Tibial nerve (tissue), 4 donors: ENCODE measurements at regions not wholly inside any gene's neighbourhood (a gene's known extent, or its start where the extent isn't known, plus 50 kb on each side); places are given as distances from the start of the nearest gene placed in this dataset.

Experiments
- DNase-seq, 2 donors: peaks; one replicate each; pipeline ENCODE4 v3.0.0-alpha.2; 2019; ENCODE audit warnings: low spot score in 2 of 2
- H3K27ac ChIP-seq, 4 donors: fragments of 200-600 bp; sonication (generic) in 3 of 4; one replicate each; pipeline ENCODE4 v1.5.1; 2017 to 2019; ENCODE audit warnings: mild to moderate bottlenecking in 1 of 4
- H3K27me3 ChIP-seq, 2 donors: fragments of 200-600 bp; sonication (generic) in 1 of 2; one replicate each; pipeline versions ENCODE4 v1.5.1 to v1.6.0; 2017 to 2019
- H3K36me3 ChIP-seq, 3 donors: fragments of 200-600 bp; sonication (generic); one replicate each; pipeline ENCODE4 v1.5.1; 2018 to 2019
- H3K4me1 ChIP-seq, 4 donors: fragments of 200-600 bp; sonication (generic) in 3 of 4; one replicate each; pipeline ENCODE4 v1.5.1; 2017 to 2019
- H3K4me3 ChIP-seq, 4 donors: fragments of 200-600 bp; sonication (generic) in 3 of 4; one replicate each; pipeline ENCODE4 v1.5.1; 2017 to 2019; ENCODE audit warnings: mild to moderate bottlenecking in 1 of 4, moderate library complexity in 1 of 4
- H3K9me3 ChIP-seq, 4 donors: fragments of 200-600 bp; sonication (generic) in 3 of 4; one replicate each; pipeline ENCODE4 v1.5.1; 2017 to 2019
- EP300 ChIP-seq, 2 donors: sonication (generic); formaldehyde crosslinking; IDR thresholded peaks; one replicate each; pipeline ENCODE4 v1.6.1; 2017; ENCODE audit warnings: antibody characterized with exemption in 2 of 2, mild to moderate bottlenecking in 1 of 2
- POLR2A ChIP-seq, 2 donors: fragments of 450-650 bp; IDR thresholded peaks; one replicate each; pipeline ENCODE4 v1.6.1; 2017; ENCODE audit warnings: antibody characterized with exemption in 2 of 2, mild to moderate bottlenecking in 2 of 2, moderate library complexity in 2 of 2
- WGBS, 2 donors: methylation state at CpG; one replicate each; pipeline ENCODE4 v1.1.5; 2018; 5-methylcytosine and 5-hydroxymethylcytosine counted together
- TF ChIP-seq, protein P1 (sequence below), 5 experiments: fragments of 200-600 bp in 3 of 5; fragments of 450-650 bp in 2 of 5; sonication (generic) in 3 of 5; IDR thresholded peaks; one replicate each; pipeline ENCODE4 v1.5.1; 2016 to 2019; ENCODE audit warnings: antibody characterized with exemption in 5 of 5, mild to moderate bottlenecking in 3 of 5, moderate library complexity in 2 of 5

- H3K9me3 ChIP-seq: no peaks in the 10 kb centered on the region
- 74 to 94% methylated on average over 1 of the region's 1 CpG for WGBS, 2 donors
- H3K27me3 ChIP-seq: no peaks in the 10 kb centered on the region
- no peaks in the 10 kb centered on the region for H3K36me3 ChIP-seq
- H3K4me1 ChIP-seq: no peaks in the 10 kb centered on the region
- DNase-seq: no peak
- no peak for TF ChIP-seq POLR2A (IDR thresholded peaks at IDR 0.05)
- TF ChIP-seq, protein P1, sequence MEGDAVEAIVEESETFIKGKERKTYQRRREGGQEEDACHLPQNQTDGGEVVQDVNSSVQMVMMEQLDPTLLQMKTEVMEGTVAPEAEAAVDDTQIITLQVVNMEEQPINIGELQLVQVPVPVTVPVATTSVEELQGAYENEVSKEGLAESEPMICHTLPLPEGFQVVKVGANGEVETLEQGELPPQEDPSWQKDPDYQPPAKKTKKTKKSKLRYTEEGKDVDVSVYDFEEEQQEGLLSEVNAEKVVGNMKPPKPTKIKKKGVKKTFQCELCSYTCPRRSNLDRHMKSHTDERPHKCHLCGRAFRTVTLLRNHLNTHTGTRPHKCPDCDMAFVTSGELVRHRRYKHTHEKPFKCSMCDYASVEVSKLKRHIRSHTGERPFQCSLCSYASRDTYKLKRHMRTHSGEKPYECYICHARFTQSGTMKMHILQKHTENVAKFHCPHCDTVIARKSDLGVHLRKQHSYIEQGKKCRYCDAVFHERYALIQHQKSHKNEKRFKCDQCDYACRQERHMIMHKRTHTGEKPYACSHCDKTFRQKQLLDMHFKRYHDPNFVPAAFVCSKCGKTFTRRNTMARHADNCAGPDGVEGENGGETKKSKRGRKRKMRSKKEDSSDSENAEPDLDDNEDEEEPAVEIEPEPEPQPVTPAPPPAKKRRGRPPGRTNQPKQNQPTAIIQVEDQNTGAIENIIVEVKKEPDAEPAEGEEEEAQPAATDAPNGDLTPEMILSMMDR (IDR thresholded peaks at IDR 0.05): no peak
- TF ChIP-seq EP300 (IDR thresholded peaks at IDR 0.05): no peak
- no peak overlapping the region for H3K4me3 ChIP-seq
- H3K27ac ChIP-seq: no peak overlapping the region
Measured at GRCh38 chr2:146994246-146994645, 850.6 kb upstream of the ACVR2A start.

- Histone ChIP-seq H3K9me3 (no peaks in the 10 kb centered on the region), H3K4me1 (no peaks in the 10 kb centered on the region), H3K4me3 (no peak overlapping the region), H3K27me3 (no peaks in the 10 kb centered on the region), H3K36me3 (no peaks in the 10 kb centered on the region), H3K27ac (no peak overlapping the region)
- TF ChIP-seq EP300 (IDR thresholded peaks at IDR 0.05): no peak
- TF ChIP-seq, protein P1 (IDR thresholded peaks at IDR 0.05): no peak
- no peak for TF ChIP-seq POLR2A (IDR thresholded peaks at IDR 0.05)
- 94 to 96% methylated on average over 2 of the region's 2 CpGs for WGBS, 2 donors
- DNase-seq: no peak
Measured at GRCh38 chr2:146992466-146992865, 852.4 kb upstream of the ACVR2A start.

GRCh38 chr2:146992057-146992456, 852.8 kb upstream of the ACVR2A start:
- 98% methylated on average over 2 of the region's 2 CpGs for WGBS, 2 donors
- H3K4me1 ChIP-seq: no peaks in the 10 kb centered on the region
- no peak overlapping the region for H3K27ac ChIP-seq
- no peaks in the 10 kb centered on the region for H3K27me3 ChIP-seq
- no peaks in the 10 kb centered on the region for H3K36me3 ChIP-seq
- no peak for TF ChIP-seq EP300 (IDR thresholded peaks at IDR 0.05)
- no peak for TF ChIP-seq POLR2A (IDR thresholded peaks at IDR 0.05)
- TF ChIP-seq, protein P1 (IDR thresholded peaks at IDR 0.05): no peak
- DNase-seq: no peak
- H3K9me3 ChIP-seq: no peaks in the 10 kb centered on the region
- H3K4me3 ChIP-seq: no peak overlapping the region

- Histone ChIP-seq H3K4me1 (peaks cover 0 to 12% (median 0%) of the 10 kb centered on the region in 4 donors), H3K9me3 (no peaks in the 10 kb centered on the region), H3K4me3 (no peak overlapping the region), H3K27me3 (no peaks in the 10 kb centered on the region), H3K36me3 (no peaks in the 10 kb centered on the region), H3K27ac (no peak overlapping the region)
- TF ChIP-seq EP300 (IDR thresholded peaks at IDR 0.05) (no peak), POLR2A (IDR thresholded peaks at IDR 0.05) (no peak)
- TF ChIP-seq, protein P1 (IDR thresholded peaks at IDR 0.05): no peak
- DNase-seq: no peak
- whole genome bisulfite sequencing, 2 donors: 43 to 57% methylated on average over 6 of the region's 6 CpGs
Measured at GRCh38 chr2:146990311-146991054, 854.3 kb upstream of the ACVR2A start.

DNA sequence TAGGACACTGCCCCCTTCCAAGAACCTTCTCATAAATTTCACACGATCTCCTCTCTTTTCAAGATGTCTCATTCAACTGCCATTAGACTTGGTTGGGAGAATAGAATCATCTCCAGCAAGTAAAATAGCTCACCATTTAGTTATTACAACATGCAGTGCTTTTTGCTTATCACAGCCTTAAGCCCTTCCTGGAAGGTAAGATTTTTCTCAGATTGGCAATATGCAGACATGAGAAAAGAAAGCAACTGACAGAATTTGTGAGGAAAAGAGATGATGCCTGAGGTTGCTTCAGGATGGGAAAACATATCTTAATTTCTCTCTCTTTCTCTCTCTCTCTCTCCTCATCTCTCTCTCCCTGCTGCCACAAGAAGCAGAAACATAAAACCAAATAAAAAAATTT, 855.1 kb upstream of the ACVR2A start:
- no peak for TF ChIP-seq POLR2A (IDR thresholded peaks at IDR 0.05)
- no peak for TF ChIP-seq EP300 (IDR thresholded peaks at IDR 0.05)
- TF ChIP-seq, protein P1 (IDR thresholded peaks at IDR 0.05): no peak
- Histone ChIP-seq H3K4me1 (peaks cover 0 to 18% (median 0%) of the 10 kb centered on the region in 4 donors), H3K27ac (no peak overlapping the region), H3K27me3 (no peaks in the 10 kb centered on the region), H3K4me3 (no peak overlapping the region), H3K9me3 (no peaks in the 10 kb centered on the region), H3K36me3 (no peaks in the 10 kb centered on the region)
- no peak for DNase-seq
- WGBS, 2 donors: 83 to 84% methylated on average over 1 of the region's 1 CpG
